ENCODE measurements at regions not wholly inside any gene's neighbourhood (a gene's known extent, or its start where the extent isn't known, plus 50 kb on each side); places are given as distances from the start of the nearest gene placed in this dataset.
A peak's percentile ranks its signal among the peaks of the same experiment; 100 is the strongest.

DNA sequence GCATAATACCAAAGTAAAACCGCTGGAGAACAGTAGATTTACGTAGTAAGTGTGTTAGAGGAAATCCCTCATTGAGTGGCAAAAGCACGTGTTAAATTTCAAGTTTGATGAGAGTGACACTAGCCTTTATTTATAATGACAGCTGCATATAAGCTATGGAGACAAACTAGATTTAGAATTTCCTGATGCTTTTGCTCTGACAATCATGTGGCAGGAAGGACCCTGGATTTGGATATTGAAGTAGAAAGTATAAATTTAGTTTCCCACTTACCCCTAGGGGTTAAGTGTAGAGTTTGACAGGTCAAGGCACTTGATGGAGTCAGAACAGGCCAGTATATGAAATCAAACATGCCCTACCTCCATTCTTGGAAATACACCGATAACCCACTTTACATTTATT is 983.1 kb downstream of the FLRT2 start:
- H3K27me3 Mint-ChIP-seq = no peaks in the 10 kb centered on the region
- no peak for ATAC-seq (replicated peaks)
- H3K4me3 Mint-ChIP-seq = no peak overlapping the region
- no peaks in the 10 kb centered on the region for H3K36me3 Mint-ChIP-seq
- DNase-seq = no peak
- no peak overlapping the region for H3K27ac Mint-ChIP-seq
- H3K9me3 Mint-ChIP-seq = peaks cover 0 to 1% of the 10 kb centered on the region in 2 donors
- no peaks in the 10 kb centered on the region for H3K4me1 Mint-ChIP-seq

GRCh38 chr14:86510491-86510890 is 980.5 kb downstream of the FLRT2 start:
- Mint-ChIP-seq H3K9me3 (peaks cover 0 to 1% of the 10 kb centered on the region in 2 donors), H3K4me3 (no peak overlapping the region), H3K27me3 (no peaks in the 10 kb centered on the region), H3K27ac (no peak overlapping the region), H3K4me1 (no peaks in the 10 kb centered on the region), H3K36me3 (no peaks in the 10 kb centered on the region)
- ATAC-seq (replicated peaks) (no peak), DNase-seq (no peak)

- Mint-ChIP-seq H3K27me3 (no peaks in the 10 kb centered on the region), H3K36me3 (no peaks in the 10 kb centered on the region), H3K4me3 (no peak overlapping the region), H3K27ac (no peak overlapping the region), H3K9me3 (no peaks in the 10 kb centered on the region), H3K4me1 (peaks cover 2 to 7% of the 10 kb centered on the region in 2 donors)
- DNase-seq = no peak
- ATAC-seq (replicated peaks) = no peak
These were observed 975.9 kb downstream of the FLRT2 start for GRCh38 chr14:86505808-86506207.

- no peaks in the 10 kb centered on the region for H3K9me3 Mint-ChIP-seq
- DNase-seq = no peak
- no peaks in the 10 kb centered on the region for H3K36me3 Mint-ChIP-seq
- no peak for ATAC-seq (replicated peaks)
- H3K4me3 Mint-ChIP-seq = no peak overlapping the region
- no peak overlapping the region for H3K27ac Mint-ChIP-seq
- H3K4me1 Mint-ChIP-seq = peaks cover 2 to 7% of the 10 kb centered on the region in 2 donors
- no peaks in the 10 kb centered on the region for H3K27me3 Mint-ChIP-seq
These were observed 971.7 kb downstream of the FLRT2 start for GRCh38 chr14:86501611-86502010.

DNA sequence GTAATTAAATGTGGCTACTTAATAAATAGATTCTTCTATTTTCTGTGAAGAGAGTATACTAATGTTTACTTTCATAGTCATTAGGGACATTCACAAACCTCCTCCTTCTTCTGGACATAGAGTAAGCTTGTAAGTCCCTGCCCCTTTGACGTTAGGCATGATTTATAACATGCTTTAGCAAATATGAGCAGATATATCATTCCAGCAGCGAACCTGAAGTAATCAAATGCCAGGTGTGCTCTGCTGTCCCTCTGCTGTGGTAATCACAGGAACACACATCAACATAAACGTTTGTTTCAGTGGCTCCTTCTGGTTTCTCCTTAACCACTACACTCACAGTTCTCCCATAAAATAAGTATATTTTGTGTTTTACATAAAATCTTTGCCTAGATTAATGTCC is 961.8 kb downstream of the FLRT2 start:
- ATAC-seq (replicated peaks) (no peak), DNase-seq (no peak)
- no peaks in the 10 kb centered on the region for H3K36me3 Mint-ChIP-seq
- H3K4me3 Mint-ChIP-seq = no peak overlapping the region
- H3K27me3 Mint-ChIP-seq = no peaks in the 10 kb centered on the region
- H3K27ac Mint-ChIP-seq = no peak overlapping the region
- H3K4me1 Mint-ChIP-seq = no peaks in the 10 kb centered on the region
- no peaks in the 10 kb centered on the region for H3K9me3 Mint-ChIP-seq

GRCh38 chr14:86481104-86481503 is 951.2 kb downstream of the FLRT2 start:
- peak; percentile 38 to 42 for ATAC-seq (replicated peaks)

GRCh38 chr14:86464341-86464740 is 934.4 kb downstream of the FLRT2 start:
- no peaks in the 10 kb centered on the region for H3K9me3 Mint-ChIP-seq
- no peaks in the 10 kb centered on the region for H3K27me3 Mint-ChIP-seq
- H3K36me3 Mint-ChIP-seq = no peaks in the 10 kb centered on the region
- DNase-seq (no peak), ATAC-seq (replicated peaks) (no peak)
- peaks cover 0 to 2% of the 10 kb centered on the region in 2 donors for H3K4me1 Mint-ChIP-seq
- H3K4me3 Mint-ChIP-seq = no peak overlapping the region
- no peak overlapping the region for H3K27ac Mint-ChIP-seq

More at GRCh38 chr14:86481104-86481503, 951.2 kb downstream of the FLRT2 start:
- Mint-ChIP-seq H3K4me3 (no peak overlapping the region), H3K27ac (no peak overlapping the region), H3K9me3 (peaks cover 0 to 3% of the 10 kb centered on the region in 2 donors), H3K36me3 (no peaks in the 10 kb centered on the region), H3K4me1 (no peaks in the 10 kb centered on the region), H3K27me3 (no peaks in the 10 kb centered on the region)
- no peak for DNase-seq

- ATAC-seq (replicated peaks) (no peak), DNase-seq (no peak)
- Mint-ChIP-seq H3K27me3 (no peaks in the 10 kb centered on the region), H3K27ac (no peak overlapping the region), H3K4me1 (peaks cover 0 to 2% of the 10 kb centered on the region in 2 donors), H3K36me3 (no peaks in the 10 kb centered on the region), H3K9me3 (no peaks in the 10 kb centered on the region), H3K4me3 (no peak overlapping the region)
These were observed 932.3 kb downstream of the FLRT2 start for GRCh38 chr14:86462193-86462753.

- Mint-ChIP-seq H3K36me3 (no peaks in the 10 kb centered on the region), H3K27me3 (no peaks in the 10 kb centered on the region), H3K4me3 (no peak overlapping the region), H3K4me1 (no peaks in the 10 kb centered on the region), H3K9me3 (no peaks in the 10 kb centered on the region), H3K27ac (no peak overlapping the region)
- DNase-seq (no peak), ATAC-seq (replicated peaks) (no peak)
These were observed 927.7 kb downstream of the FLRT2 start for GRCh38 chr14:86457481-86458135.

- no peaks in the 10 kb centered on the region for H3K36me3 Mint-ChIP-seq
- H3K9me3 Mint-ChIP-seq = no peaks in the 10 kb centered on the region
- DNase-seq = no peak
- H3K4me1 Mint-ChIP-seq = no peaks in the 10 kb centered on the region
- no peaks in the 10 kb centered on the region for H3K27me3 Mint-ChIP-seq
- no peak overlapping the region for H3K27ac Mint-ChIP-seq
- no peak overlapping the region for H3K4me3 Mint-ChIP-seq
- ATAC-seq (replicated peaks) = no peak
These were observed 920.1 kb downstream of the FLRT2 start for GRCh38 chr14:86450085-86450484.

DNA sequence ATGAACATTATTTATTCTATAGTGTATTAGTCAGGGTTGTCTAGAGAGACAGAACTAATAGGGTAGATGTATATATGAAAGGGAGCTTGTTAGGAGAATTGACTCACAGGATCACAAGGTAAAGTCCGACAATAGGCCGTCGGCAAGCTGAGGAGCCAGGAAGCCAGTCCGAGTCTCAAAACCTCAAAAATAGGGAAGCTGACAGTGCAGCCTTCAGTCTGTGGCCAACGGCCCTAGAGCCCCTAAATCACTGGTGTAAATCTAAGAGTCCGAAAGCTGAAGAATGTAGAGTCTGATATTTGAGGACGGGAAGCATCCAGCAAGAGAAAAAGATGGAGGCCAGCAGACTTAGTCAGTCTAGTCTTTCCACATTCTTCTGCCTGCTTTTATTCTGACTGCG is 912.2 kb downstream of the FLRT2 start:
- no peak for DNase-seq
- peaks cover 0 to 4% of the 10 kb centered on the region in 2 donors for H3K27me3 Mint-ChIP-seq
- H3K27ac Mint-ChIP-seq = no peak overlapping the region
- no peak overlapping the region for H3K4me3 Mint-ChIP-seq
- H3K9me3 Mint-ChIP-seq = peaks cover 0 to 4% of the 10 kb centered on the region in 2 donors
- H3K36me3 Mint-ChIP-seq = no peaks in the 10 kb centered on the region
- ATAC-seq (replicated peaks) = peak; percentile 47 to 52
- peaks cover 2 to 21% of the 10 kb centered on the region in 2 donors for H3K4me1 Mint-ChIP-seq

DNA sequence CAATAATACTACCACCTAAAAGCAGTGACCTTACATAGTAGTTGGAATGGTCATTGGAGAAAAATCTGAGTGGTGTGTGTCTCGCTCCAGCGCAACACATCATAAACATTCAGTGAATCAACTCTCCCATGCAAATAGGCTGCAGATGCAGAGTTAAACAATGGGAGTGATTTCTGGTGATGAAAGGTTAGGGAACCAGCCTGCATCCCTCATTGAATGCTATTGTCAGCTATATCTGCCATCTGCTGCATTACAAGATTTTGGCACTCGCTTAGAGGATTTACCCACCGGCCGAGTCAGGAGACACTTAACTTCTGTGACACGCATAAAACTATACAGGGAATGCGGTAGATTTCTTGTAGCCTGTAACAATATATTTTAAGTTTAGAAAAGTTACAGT is 900.9 kb downstream of the FLRT2 start:
- no peaks in the 10 kb centered on the region for H3K27me3 Mint-ChIP-seq
- H3K4me1 Mint-ChIP-seq = peaks cover 4 to 6% of the 10 kb centered on the region in 2 donors
- no peaks in the 10 kb centered on the region for H3K9me3 Mint-ChIP-seq
- DNase-seq (no peak), ATAC-seq (replicated peaks) (no peak)
- no peaks in the 10 kb centered on the region for H3K36me3 Mint-ChIP-seq
- no peak overlapping the region for H3K27ac Mint-ChIP-seq
- H3K4me3 Mint-ChIP-seq = no peak overlapping the region

DNA sequence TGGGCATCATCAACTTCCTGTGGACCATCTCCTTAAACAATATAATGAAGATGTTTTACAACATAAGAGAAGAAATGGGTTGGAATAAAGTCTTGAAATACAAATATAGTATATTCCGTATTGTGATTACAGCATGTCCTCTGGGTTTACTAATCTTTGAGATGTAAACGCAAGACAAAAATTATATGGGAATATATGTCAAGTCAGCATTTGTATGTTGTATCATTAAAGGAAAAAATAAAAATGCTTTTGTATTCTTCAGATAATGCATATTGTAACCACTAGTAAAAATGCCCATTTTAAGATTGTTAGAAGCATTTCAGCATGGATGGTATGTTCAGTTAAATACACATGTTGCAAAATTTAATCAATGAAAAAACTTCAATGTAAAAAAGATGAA is 893.3 kb downstream of the FLRT2 start:
- no peak for ATAC-seq (replicated peaks)

GRCh38 chr14:86420131-86420530 is 890.2 kb downstream of the FLRT2 start:
- H3K27me3 Mint-ChIP-seq = no peaks in the 10 kb centered on the region
- no peaks in the 10 kb centered on the region for H3K36me3 Mint-ChIP-seq

More for the DNA sequence above, 893.3 kb downstream of the FLRT2 start:
- Mint-ChIP-seq H3K27me3 (no peaks in the 10 kb centered on the region), H3K36me3 (no peaks in the 10 kb centered on the region), H3K4me1 (no peaks in the 10 kb centered on the region), H3K9me3 (no peaks in the 10 kb centered on the region), H3K4me3 (no peak overlapping the region), H3K27ac (no peak overlapping the region)
- DNase-seq = no peak

GRCh38 chr14:86414146-86414545 is 884.2 kb downstream of the FLRT2 start:
- no peaks in the 10 kb centered on the region for H3K4me1 Mint-ChIP-seq
- no peak overlapping the region for H3K27ac Mint-ChIP-seq
- ATAC-seq (replicated peaks) (no peak), DNase-seq (no peak)
- no peaks in the 10 kb centered on the region for H3K27me3 Mint-ChIP-seq
- no peaks in the 10 kb centered on the region for H3K36me3 Mint-ChIP-seq
- H3K4me3 Mint-ChIP-seq = no peak overlapping the region
- H3K9me3 Mint-ChIP-seq = peaks cover 0 to 3% of the 10 kb centered on the region in 2 donors

More at GRCh38 chr14:86420131-86420530, 890.2 kb downstream of the FLRT2 start:
- Mint-ChIP-seq H3K4me3 (no peak overlapping the region), H3K27ac (no peak overlapping the region), H3K4me1 (no peaks in the 10 kb centered on the region), H3K9me3 (peaks cover 0 to 2% of the 10 kb centered on the region in 2 donors)
- ATAC-seq (replicated peaks) (no peak), DNase-seq (no peak)
